GM19324 (cell line): ENCODE measurements at regions not wholly inside any gene's neighbourhood (a gene's known extent, or its start where the extent isn't known, plus 50 kb on each side); places are given as distances from the start of the nearest gene placed in this dataset.
A peak's percentile ranks its signal among the peaks of the same experiment; 100 is the strongest.
"Not testable (repeated sequence)": the region's sequence is repeated elsewhere in the genome, so short reads cannot be mapped to it uniquely, and the experiment has no call there.

Experiments
- ATAC-seq: cut with Tn5 transposase; IDR thresholded peaks from one replicate; pipeline ENCODE4 v1.9.1; 2021; ENCODE audit warnings: mild to moderate bottlenecking, moderate library complexity; ENCODE audit not compliant: unreplicated experiment, low FRiP score

DNA sequence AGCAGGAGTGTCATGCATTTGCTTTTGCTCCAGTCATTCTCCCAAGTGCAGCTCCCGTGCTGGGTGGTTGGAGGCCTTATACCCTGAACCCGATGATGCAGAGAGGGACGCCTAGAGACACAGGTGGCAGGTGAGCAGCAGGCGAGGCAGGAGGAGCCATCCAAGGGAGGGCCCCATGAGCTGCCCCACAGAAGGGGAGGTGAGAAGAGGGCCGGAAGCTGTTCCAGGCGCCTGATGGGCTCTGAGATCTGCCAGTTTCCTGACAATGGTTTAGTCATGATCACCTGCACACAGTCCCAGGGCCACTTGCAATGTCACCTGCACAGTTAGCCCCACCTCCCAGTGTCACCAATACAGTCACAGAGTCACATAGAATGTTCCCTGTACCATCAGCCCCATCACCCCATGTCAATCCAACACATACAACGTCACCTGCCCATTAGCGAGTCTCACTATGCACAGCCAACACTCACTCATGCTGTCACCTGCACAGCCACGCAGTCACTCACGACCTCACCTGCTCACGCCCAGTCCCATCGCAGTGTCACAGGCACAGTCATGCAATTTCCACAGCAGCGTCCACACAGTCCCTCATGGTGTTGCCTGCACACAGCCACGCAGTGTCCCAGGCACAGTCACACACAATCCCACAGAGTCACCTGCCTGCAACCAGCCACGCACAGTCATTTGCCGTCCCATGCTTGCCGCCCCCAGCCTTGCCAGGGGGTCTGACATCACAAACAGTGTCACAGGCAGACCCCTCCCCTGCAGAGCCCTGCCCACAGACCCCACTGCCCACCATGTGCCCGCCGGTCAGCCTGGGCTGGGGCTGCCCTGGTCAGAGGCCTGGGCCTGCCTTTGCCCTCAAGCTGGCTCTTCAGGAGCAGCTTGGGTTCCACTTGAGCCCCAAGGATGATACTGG lies 113.4 kb downstream of the LHX2 start:
- ATAC-seq, result no peak

GRCh38 chr9:124125651-124125977 lies 114.0 kb downstream of the LHX2 start:
- ATAC-seq, result no peak

DNA sequence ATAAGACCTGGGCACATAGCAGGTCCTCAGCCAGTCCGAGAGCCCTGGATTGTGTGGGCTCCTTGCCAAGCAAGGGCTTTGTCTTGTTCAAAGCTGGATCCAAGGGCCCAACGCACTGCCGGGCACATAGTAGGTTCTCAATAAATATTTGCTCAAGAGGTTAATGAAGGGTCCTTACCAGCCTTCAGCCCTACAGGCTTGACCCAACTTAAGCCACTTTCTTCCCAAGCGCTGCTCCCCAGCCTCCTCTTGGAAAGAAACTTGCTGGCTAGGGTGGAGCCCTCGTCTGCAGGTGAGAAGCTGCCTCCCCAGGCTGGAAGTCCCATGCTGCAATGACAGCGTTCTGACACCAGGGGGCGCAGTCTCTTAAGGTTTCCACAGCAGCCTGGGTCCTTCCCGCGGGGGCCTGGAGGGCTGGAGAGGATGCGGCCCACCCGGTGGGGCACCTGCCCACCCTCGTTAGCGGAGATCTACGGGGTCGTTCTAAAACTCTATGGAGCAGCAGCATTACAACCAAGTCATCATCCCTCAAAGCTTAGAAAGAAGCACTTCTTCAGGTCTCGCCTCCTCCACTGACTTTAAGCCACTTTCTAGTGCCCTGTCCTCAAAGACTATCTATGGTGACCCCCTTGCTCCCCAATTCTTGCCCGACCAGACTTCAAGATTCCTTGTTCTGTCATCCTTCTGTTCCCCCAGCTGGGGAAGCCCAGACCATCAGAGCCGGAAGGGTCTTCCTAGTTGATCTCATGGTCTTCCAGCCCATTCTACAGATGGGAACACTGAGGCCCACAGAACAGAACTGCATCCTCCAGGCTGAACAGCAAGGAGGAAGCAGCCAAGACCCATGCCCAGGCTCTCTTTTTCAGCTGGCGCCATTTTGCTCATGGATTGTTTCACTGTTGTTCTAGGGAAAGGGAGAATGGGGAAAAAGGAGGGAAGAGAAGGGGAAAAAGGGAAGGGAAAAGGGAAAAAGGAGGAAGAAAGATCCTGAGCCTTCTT lies 115.4 kb downstream of the LHX2 start:
- no peak for ATAC-seq

- no peak for ATAC-seq
Measured at GRCh38 chr9:124128568-124129166, 117.1 kb downstream of the LHX2 start.

GRCh38 chr9:124130277-124131075 lies 118.9 kb downstream of the LHX2 start:
- ATAC-seq, result no peak

- ATAC-seq, result not testable (repeated sequence)
Measured at GRCh38 chr9:124131518-124131917, 120.0 kb downstream of the LHX2 start.

DNA sequence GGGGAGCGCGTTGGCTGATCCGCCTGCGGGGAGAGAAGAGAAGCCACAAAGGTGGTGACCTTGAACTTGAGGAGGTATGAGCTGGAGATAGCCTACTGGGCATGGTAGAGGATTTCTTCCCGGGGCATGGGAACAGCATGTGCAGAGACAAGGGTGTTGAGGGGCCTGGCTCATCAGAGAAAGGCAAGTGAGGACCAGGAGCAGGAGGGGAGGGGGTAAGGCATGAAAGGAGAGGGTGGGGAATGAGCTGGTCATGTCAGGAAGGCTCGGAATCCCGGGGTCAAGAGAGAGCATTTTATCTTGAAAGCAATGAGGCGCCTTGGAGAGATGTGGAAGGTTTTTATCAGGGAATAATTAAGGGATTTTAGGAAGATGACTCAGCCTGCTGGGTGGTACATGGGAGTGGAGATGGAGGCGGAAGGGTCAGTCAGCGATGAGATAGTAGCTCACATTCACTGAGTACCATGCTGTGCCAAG lies 121.1 kb downstream of the LHX2 start:
- no peak for ATAC-seq

DNA sequence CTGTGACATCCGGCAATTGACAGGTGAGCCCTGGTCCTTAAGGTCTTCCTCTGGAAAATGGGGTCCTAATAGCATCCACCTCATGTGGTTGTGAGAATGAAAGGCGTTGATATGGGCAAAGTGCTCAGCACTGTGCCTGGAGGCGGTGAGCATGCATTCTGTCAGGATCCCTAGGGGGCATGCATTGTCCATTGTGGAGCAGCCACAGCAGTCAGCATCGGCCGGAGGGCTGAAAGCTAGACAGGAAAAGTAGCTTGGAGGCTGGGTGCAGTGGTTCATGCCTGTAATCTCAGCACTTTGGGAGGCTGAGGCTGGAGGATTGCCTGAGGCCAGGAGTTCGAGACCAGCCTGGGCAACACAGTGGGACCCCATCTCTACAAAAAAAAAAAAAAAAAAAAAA lies 122.2 kb downstream of the LHX2 start:
- ATAC-seq, result no peak

- ATAC-seq, result no peak
Measured at GRCh38 chr9:124134526-124134925, 123.0 kb downstream of the LHX2 start.

- ATAC-seq, result no peak
Measured at GRCh38 chr9:124135813-124136365, 121.9 kb upstream of the NEK6 start.

DNA sequence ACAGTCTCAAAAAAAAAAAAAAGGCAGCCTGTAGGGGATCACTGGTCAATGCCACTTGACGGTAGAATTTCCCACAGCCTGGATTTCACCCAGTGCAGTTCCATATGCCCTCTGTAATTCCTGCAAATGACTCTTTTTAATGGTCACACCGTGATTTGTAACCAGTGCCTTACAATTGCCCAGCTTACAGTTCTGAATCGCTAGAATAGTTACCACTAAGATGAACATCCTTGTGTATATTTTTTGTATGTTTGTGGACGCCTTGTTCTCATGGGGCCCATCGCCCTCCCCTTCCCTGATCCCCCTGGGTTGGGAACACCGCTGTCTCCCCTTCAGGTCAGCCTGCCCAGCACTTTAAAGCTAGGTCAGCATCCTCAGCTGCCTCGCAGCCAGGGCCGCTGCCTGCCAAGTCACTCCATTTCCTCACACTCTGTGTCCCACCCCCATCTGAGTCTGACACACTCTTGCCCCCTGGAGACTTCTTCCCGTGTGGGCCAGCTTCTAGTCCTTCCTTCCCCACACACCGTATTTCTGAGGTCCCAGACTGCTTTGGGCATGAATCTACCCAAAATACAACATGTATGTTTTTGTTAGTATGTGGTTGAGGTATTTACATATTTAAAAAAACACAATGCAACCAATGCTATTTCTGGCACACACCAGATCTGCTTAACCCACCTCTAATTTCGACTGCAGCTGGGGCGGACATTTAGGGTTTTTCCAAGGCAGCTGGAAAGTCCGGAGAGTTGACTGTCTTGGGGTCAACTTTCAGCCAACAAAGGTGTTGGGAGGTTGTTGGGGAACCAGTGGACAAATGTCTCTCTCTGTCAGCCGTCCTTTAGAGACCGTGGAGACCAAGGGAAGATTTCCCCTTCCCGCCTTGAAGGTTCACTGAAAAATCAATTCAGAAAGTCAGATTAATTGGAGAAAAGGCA lies 120.5 kb upstream of the NEK6 start:
- ATAC-seq, result peak; percentile 60

- ATAC-seq, result no peak
Measured at GRCh38 chr9:124137944-124138335, 119.8 kb upstream of the NEK6 start.

GRCh38 chr9:124139001-124139400 lies 118.7 kb upstream of the NEK6 start:
- no peak for ATAC-seq

GRCh38 chr9:124140941-124141568 lies 116.7 kb upstream of the NEK6 start:
- ATAC-seq, result no peak

DNA sequence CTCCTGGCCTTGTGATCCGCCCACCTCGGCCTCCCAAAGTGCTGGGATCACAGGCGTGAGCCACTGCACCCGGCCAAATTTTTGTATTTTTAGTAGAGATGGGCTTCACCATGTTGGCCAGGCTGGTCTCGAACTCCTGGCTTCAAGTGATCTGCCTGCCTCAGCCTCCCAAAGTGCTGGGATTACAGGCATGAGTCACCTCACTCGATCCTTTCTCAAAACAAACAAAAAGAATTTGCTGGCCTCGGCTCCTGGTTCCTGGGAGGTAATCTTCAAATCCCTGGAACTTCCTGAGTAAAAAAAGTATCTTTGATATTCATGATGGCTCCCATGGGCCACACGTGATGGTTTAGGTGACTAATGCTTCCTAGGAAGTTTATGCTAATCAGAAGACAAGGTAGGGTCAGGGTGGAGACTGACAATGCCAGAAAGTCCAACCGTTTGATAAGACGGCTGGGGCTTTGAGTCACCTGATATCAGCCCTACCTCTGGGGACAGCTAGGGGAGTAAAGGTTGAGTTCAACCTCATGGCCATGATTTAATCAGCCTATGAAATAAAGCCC lies 113.1 kb upstream of the NEK6 start:
- not testable (repeated sequence) for ATAC-seq

GRCh38 chr9:124146031-124146561 lies 111.7 kb upstream of the NEK6 start:
- no peak for ATAC-seq

DNA sequence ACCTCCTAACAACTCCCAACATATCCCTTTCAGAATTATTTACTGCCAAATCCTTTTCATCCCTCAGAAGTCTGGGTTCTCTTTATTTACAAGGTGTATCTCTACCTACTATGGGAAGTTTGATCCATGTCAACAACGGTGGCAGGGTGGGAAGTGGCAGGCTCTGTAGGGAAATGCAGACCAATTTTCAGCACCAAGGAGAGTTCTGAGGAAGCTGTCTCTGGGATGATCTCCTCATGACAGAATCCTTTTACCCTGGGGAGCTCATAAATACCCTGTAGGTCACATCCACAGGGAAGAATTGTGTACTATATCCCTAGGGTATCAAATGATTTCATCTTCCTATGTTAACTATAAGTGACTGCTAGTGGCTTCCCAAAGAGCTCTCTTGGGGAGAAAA lies 107.8 kb upstream of the NEK6 start:
- no peak for ATAC-seq
